Neuron (in vitro differentiated cells): ENCODE measurements at regions not wholly inside any gene's neighbourhood (a gene's known extent, or its start where the extent isn't known, plus 50 kb on each side); places are given as distances from the start of the nearest gene placed in this dataset.

Experiments
- H2AFZ ChIP-seq: one replicate; pipeline ENCODE4 v1.6.1; 2013; ENCODE audit warnings: low read depth, mild to moderate bottlenecking, inconsistent platforms, low read length, moderate library complexity
- H3K27me3 ChIP-seq: one replicate; pipeline ENCODE4 v1.6.1; 2013; ENCODE audit warnings: low read length; ENCODE audit not compliant: insufficient read depth
- H3K36me3 ChIP-seq: one replicate; pipeline ENCODE4 v1.6.1; 2013; ENCODE audit warnings: low read length; ENCODE audit not compliant: insufficient read depth
- H3K4me1 ChIP-seq: one replicate; pipeline ENCODE4 v1.6.1; 2013; ENCODE audit warnings: low read length; ENCODE audit not compliant: insufficient read depth
- H3K4me3 ChIP-seq: 2 replicates; pipeline ENCODE4 v1.5.1; 2013; ENCODE audit warnings: mild to moderate bottlenecking, low read length, moderate library complexity
- H3K9me3 ChIP-seq: one replicate; pipeline ENCODE4 v1.6.1; 2013; ENCODE audit warnings: low read length

DNA sequence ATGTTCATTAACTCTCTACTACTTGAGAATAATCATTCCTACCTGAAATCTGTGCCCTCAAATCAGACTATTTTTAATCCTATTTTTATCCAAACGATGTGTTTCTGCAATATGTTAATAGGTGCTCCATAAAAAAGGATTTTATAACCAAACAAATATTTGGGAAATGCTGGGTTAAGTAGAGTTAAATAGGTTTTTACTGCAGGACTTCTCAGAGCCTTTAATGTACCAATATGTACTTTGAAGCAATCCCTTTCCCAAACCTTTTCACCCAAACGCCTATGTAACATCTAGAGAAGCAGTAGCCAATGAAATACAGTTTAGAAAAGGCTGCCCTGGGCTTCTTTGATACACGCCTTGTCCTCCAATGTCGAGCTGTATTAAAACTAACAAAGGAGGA is 182.5 kb downstream of the SP3 start:
- H3K4me1 ChIP-seq = peaks cover 12% of the 10 kb centered on the region
- H3K36me3 ChIP-seq = no peaks in the 10 kb centered on the region

DNA sequence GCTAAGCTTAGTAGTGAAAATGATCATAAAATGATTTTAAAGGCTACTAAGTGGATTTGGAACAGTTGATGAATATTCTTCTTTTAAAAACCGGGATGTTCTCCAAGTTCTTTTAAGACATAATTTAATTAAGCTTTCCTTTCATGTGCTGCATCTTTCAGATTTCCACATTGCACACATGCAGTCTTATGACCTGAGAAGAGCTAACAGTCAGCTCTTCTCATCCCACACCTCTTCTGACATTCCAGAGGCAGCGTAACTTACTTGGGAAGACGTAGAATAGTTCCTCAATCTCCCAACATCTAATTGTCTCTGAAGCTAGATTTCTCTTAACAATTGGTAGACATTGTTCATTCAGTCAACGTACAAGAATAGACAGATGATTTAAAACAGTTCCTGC is 181.8 kb downstream of the SP3 start:
- H3K4me1 ChIP-seq = peaks cover 12% of the 10 kb centered on the region
- H2AFZ ChIP-seq = no peak overlapping the region
- no peaks in the 10 kb centered on the region for H3K36me3 ChIP-seq
- H3K4me3 ChIP-seq = no peak overlapping the region
- H3K9me3 ChIP-seq = no peaks in the 10 kb centered on the region
- no peaks in the 10 kb centered on the region for H3K27me3 ChIP-seq

More for the DNA sequence above, 182.5 kb downstream of the SP3 start:
- Histone ChIP-seq H3K4me3 (no peak overlapping the region), H2AFZ (no peak overlapping the region), H3K9me3 (no peaks in the 10 kb centered on the region), H3K27me3 (no peaks in the 10 kb centered on the region)

DNA sequence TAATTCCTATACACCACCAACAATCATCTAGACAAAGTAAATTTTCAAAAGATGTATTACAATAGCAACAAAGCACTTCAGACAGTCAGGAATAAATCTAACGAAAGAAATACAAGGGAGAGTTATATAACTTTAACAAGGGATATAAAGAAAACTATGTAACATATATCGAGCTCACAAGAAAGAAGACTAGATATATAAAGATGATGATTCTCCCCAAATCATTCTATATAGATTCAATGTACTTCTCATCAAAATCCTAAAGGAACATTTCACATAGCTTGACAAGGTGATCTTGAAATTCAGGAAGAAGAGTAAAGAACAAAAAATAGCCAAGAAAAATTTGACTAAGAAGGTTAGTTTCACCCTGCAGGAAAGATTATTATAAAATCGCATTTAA is 179.4 kb downstream of the SP3 start:
- Histone ChIP-seq H2AFZ (no peak overlapping the region), H3K36me3 (no peaks in the 10 kb centered on the region), H3K4me3 (no peak overlapping the region), H3K4me1 (peaks cover 11% of the 10 kb centered on the region), H3K27me3 (no peaks in the 10 kb centered on the region), H3K9me3 (no peaks in the 10 kb centered on the region)

DNA sequence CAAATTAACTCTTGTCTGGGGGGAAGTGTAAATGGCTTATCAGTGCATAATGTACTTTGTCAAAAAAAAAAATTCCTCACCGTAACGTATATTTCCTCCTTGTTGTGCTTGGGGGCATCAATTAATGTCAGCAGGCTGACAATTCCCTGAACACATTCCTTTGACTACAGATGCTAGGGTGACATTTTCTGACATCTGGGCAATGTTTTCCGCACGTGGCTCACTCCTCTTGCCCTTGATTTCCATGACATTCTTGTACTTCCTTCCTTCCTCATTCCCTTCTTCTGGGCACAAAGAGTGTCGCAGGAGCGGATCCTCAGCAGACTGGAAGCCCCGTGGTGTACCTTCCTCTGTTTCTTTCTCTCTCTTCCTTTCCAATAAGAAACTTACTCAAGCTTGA is 173.7 kb downstream of the SP3 start:
- no peak overlapping the region for H2AFZ ChIP-seq
- no peaks in the 10 kb centered on the region for H3K27me3 ChIP-seq
- H3K36me3 ChIP-seq = no peaks in the 10 kb centered on the region
- H3K9me3 ChIP-seq = no peaks in the 10 kb centered on the region
- H3K4me1 ChIP-seq = peaks cover 6% of the 10 kb centered on the region
- H3K4me3 ChIP-seq = no peak overlapping the region

DNA sequence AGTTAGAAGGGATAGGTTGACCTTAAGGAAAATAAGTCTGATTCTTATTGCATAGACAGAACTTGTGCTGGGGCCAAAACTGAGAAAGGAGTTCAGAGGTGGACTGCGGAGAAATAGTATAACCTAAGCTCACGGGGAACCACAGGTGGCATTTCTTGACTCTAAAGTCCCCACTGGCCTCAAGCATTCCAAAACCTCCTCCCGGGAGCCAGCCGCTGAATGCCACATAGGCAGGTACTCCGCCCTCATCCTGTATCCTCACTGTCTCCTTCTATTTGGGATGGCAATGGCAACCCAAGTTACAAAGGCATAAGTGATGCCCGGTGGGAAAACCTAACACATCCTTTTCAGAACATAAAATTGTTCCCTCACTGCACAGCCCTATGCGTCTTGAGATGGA is 173.0 kb downstream of the SP3 start:
- H3K36me3 ChIP-seq = no peaks in the 10 kb centered on the region
- no peak overlapping the region for H2AFZ ChIP-seq
- H3K27me3 ChIP-seq = no peaks in the 10 kb centered on the region
- no peak overlapping the region for H3K4me3 ChIP-seq
- H3K9me3 ChIP-seq = no peaks in the 10 kb centered on the region
- peaks cover 6% of the 10 kb centered on the region for H3K4me1 ChIP-seq

DNA sequence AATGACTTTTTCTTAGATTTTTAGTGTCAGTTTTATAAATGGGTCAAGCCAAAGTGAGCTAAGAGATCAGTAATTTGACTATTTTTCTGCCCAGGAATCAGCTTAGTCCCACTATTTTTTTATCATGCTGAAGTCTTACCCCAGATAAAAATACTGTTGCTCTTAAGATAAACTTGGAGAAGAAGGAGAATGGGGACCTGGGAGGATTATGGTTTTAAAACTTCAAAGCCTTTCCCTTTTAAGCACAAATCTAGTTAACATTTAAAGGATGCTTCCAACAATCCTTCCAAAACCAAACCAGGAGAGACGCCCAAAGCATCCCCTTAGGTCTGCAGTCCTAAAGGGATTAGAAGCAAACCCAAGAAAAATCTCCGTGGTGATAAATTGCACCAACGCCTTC is 172.4 kb downstream of the SP3 start:
- H3K4me3 ChIP-seq = no peak overlapping the region
- no peaks in the 10 kb centered on the region for H3K27me3 ChIP-seq
- no peaks in the 10 kb centered on the region for H3K36me3 ChIP-seq
- no peak overlapping the region for H2AFZ ChIP-seq
- H3K4me1 ChIP-seq = peaks cover 11% of the 10 kb centered on the region
- H3K9me3 ChIP-seq = no peaks in the 10 kb centered on the region

DNA sequence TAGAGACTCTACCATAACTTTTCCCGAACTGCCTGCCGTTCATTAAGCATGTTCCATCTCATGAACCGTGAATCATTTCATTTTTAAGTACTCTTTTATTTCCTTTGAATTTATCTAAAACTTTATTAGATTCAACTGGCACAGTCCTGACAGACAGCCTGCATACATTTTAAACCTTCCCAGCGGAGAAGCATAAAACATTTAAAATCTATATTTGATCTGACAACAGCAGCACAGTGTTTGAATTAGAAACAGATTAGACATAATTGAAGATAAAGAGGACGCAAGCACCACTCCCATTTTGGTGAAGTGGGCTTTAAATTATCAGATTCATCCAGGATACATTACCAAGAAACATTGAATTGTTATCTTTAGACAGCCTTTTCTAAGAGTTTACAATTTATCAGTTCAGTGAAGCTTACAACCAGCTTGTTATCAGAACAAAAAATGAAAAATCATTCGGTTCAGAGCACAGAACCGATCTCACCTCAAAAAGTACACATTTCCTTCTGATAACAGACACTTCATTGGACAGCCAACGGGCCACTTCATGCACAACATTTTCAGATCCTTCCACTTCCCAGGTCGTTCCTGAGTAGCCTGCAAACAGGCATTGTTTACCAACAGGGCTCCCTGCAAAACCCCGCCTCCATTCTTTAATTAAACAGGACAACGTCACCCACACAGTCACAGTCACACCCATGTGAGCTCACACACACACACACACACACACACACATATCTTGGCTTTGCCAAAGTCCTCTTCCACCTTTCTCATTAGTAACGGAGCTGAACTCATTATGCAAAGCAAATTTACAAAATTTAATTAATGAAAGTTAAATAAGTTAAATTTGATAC is 171.2 kb downstream of the SP3 start:
- no peaks in the 10 kb centered on the region for H3K36me3 ChIP-seq
- no peak overlapping the region for H2AFZ ChIP-seq
- H3K27me3 ChIP-seq = no peaks in the 10 kb centered on the region
- peaks cover 15% of the 10 kb centered on the region for H3K4me1 ChIP-seq
- H3K9me3 ChIP-seq = no peaks in the 10 kb centered on the region
- no peak overlapping the region for H3K4me3 ChIP-seq

DNA sequence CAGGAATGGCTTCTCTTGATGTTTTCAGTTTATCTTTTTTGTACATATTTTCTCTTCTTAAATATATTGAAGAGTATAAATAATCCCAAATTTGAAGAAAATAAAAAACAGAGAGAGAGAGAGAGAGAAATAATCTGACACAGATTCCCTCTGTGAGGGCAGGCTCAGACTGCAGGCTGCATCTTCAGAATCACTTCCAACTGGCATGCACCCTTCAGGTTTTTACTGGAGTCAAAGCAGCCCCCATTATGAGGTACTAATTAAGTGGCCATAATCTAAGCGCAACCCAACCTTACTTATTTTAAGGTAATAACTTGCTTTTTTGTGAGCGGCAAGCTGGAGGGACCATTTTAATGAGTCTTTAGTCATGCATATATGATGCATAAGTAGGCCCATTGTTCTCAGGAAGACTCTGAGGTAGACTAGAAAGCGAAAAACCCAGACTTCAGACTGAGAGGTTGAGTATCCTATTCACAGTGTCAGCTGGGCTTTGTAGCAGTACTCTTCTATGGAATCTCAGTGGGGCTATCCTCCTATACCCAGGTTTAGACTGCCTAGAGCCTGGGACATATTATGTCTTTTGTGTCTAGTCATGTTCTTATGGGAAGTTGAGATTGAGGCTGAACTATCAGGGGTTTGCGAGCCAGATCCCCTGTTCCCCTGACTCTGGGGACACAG is 167.4 kb downstream of the SP3 start:
- no peaks in the 10 kb centered on the region for H3K36me3 ChIP-seq
- H2AFZ ChIP-seq = no peak overlapping the region
- H3K27me3 ChIP-seq = no peaks in the 10 kb centered on the region
- no peaks in the 10 kb centered on the region for H3K9me3 ChIP-seq
- no peak overlapping the region for H3K4me3 ChIP-seq
- peaks cover 10% of the 10 kb centered on the region for H3K4me1 ChIP-seq

DNA sequence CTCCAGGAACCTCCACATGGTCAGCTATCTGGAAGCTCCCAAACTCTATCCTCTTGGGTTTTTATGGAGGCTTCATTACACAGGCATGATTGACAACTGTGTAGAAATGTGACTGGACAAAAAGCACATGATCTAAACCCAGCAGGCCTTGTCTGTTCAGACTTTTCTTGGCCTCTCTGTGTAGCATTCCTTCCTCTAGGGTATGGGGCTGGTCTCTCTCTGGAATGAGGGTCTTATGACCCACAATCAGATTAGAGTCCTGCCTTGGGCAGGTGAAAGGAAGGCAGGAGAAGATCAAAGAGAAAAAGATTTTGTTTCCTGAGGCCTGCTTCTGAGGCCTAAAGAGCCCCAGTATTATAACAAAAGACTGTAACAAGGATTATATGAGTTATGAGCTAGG is 162.7 kb downstream of the SP3 start:
- Histone ChIP-seq H3K27me3 (no peaks in the 10 kb centered on the region), H3K4me1 (peaks cover 7% of the 10 kb centered on the region), H3K36me3 (no peaks in the 10 kb centered on the region), H3K4me3 (no peak overlapping the region), H2AFZ (no peak overlapping the region), H3K9me3 (no peaks in the 10 kb centered on the region)

DNA sequence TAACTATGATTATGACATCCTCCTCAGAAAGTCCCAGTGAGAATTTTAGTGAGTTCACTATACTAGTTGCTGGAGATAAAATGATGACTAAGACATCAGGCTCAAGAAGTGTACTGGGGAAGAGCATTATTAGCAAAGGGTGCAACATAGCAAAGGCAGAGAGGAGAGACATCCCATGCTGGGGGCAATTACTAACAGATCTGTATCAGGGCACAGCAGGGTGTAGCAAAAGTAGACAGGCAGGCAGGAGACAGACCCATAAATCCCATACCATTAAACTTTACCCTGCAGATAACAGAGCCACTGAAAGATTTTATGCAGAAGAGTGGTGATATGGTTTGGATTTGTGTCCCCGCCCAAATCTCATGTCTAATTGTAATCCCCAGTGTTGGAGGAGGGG is 161.7 kb downstream of the SP3 start:
- Histone ChIP-seq H3K27me3 (no peaks in the 10 kb centered on the region), H3K4me3 (no peak overlapping the region), H3K9me3 (no peaks in the 10 kb centered on the region), H3K4me1 (peaks cover 2% of the 10 kb centered on the region), H3K36me3 (no peaks in the 10 kb centered on the region), H2AFZ (no peak overlapping the region)

DNA sequence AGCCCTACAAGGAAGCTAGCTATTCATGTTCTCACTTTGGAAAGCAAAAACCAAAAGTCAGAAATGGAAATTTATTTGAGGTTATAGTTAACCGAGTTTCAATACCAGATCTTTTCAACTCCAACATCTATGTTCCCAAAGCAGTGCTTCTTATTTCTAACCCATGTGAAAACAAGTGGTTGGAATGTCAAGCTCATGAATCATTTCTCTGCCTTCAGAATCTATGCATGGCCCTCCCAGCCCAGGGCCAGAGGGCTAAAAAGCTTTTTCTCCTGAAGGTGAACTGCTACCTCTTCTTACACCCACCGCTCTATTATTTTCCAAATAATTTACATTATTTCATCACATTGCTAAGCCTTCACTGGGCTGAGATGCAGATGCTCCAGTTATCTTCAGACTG is 158.4 kb downstream of the SP3 start:
- no peaks in the 10 kb centered on the region for H3K9me3 ChIP-seq
- peaks cover 7% of the 10 kb centered on the region for H3K4me1 ChIP-seq
- no peaks in the 10 kb centered on the region for H3K27me3 ChIP-seq
- no peak overlapping the region for H3K4me3 ChIP-seq
- H2AFZ ChIP-seq = no peak overlapping the region
- H3K36me3 ChIP-seq = no peaks in the 10 kb centered on the region

DNA sequence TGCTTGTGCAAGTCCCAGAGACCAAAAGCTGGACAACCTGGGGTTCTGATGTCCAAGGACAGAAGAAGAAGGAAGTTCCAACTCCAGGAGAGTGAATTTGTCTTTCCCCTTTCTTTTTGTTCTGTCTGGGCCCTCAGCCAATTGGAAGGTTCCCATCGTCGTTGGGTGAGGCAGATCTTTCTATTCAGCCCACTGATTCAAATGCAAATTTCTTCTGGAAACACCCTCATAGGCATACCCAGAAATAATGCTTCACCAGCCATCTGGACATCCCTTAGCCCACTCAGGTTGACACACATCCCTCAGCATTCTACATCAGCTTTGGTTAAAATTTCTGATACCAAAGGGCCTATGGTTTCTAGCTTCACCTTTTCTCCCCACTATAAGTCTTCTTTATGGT is 156.5 kb downstream of the SP3 start:
- Histone ChIP-seq H2AFZ (peak overlapping the region; percentile 47), H3K4me1 (peaks cover 7% of the 10 kb centered on the region), H3K36me3 (no peaks in the 10 kb centered on the region), H3K9me3 (no peaks in the 10 kb centered on the region), H3K4me3 (no peak overlapping the region), H3K27me3 (no peaks in the 10 kb centered on the region)

DNA sequence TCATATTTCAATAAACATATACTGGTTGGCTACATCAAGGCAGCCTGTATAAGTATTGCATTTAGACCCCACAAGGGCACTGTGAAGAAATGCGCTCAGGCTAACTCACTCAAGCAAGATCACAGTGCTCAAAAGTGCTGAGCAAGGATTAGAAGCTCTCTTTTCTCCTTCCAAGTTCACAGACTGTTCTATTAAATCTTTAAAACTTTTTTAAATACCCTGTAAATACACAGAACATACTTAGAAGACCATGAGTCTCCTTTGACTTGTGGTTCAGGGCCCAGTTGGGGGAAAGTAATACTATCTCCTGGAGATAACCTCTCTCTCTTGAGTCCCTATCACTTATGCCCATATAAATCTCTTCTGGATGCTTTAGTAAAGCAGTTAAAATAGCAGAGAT is 152.9 kb downstream of the SP3 start:
- Histone ChIP-seq H3K4me1 (peaks cover 7% of the 10 kb centered on the region), H3K4me3 (no peak overlapping the region), H3K36me3 (no peaks in the 10 kb centered on the region), H2AFZ (no peak overlapping the region), H3K9me3 (no peaks in the 10 kb centered on the region), H3K27me3 (no peaks in the 10 kb centered on the region)
